Endothelial cell of umbilical vein (primary cell): ENCODE measurements at regions not wholly inside any gene's neighbourhood (a gene's known extent, or its start where the extent isn't known, plus 50 kb on each side); places are given as distances from the start of the nearest gene placed in this dataset.

Experiments
- BruUV-seq: library from RNA; stranded (reverse); fragments of 400-500 nt; replicated peaks from 2 replicates; lab custom pipeline; 2021; lab: Mats Ljungman, UMichigan
- CTCF ChIA-PET: fragments of 300-600, 350-600 bp; sonication (Branson Sonifier 250); formaldehyde crosslinking; loops from one replicate; lab custom pipeline; 2021; ENCODE audit warnings: antibody characterized with exemption, inconsistent platforms; lab: Charles Lee
- POLR2A ChIA-PET: fragments of 300-600, 350-600 bp; sonication (Branson Sonifier 250); formaldehyde crosslinking; loops from one replicate; lab custom pipeline; 2021; ENCODE audit warnings: antibody characterized with exemption, inconsistent platforms; lab: Charles Lee
- DNase-seq: peaks from one replicate; pipeline ENCODE4 v3.0.0-alpha.2; 2011; ENCODE audit warnings: low read depth, low spot score
- FAIRE-seq: peaks from 2 replicates; lab custom pipeline; 2011; peaks lifted over from hg19 to GRCh38; lab: Jason Lieb, UNC
- H2AFZ ChIP-seq: 2 replicates; pipeline ENCODE4 v1.6.0; 2012; ENCODE audit warnings: low read depth, low read length, control low read depth, inconsistent platforms
- H3K27ac ChIP-seq: 2 replicates; pipeline ENCODE4 v1.5.1; 2011; ENCODE audit warnings: low read depth, mild to moderate bottlenecking, control low read depth, low read length, moderate library complexity; ENCODE audit not compliant: insufficient read depth
- H3K27me3 ChIP-seq, 2 experiments: 2 replicates each; pipeline versions ENCODE4 v1.6.0 to v1.6.1; 2011; ENCODE audit warnings: low read length in 2 of 2, mixed read lengths in 1 of 2; ENCODE audit not compliant: control insufficient read depth in 2 of 2, insufficient read depth in 2 of 2
- H3K36me3 ChIP-seq, 2 experiments: 2 replicates in 1 of 2; 3 replicates in 1 of 2; pipeline ENCODE4 v1.5.1; 2011; ENCODE audit warnings: low read length in 2 of 2, mild to moderate bottlenecking in 1 of 2, moderate library complexity in 1 of 2; ENCODE audit not compliant: control insufficient read depth in 2 of 2, insufficient read depth in 2 of 2; ENCODE audit errors: extremely low read depth in 1 of 2
- H3K4me1 ChIP-seq: 3 replicates; pipeline ENCODE4 v1.5.1; 2011; ENCODE audit warnings: mild to moderate bottlenecking, low read length; ENCODE audit not compliant: control insufficient read depth, insufficient read depth; ENCODE audit errors: extremely low read depth
- H3K4me2 ChIP-seq: 2 replicates; pipeline ENCODE4 v1.6.1; 2011; ENCODE audit warnings: low read length, control low read depth, mixed read lengths; ENCODE audit not compliant: insufficient read depth
- H3K4me3 ChIP-seq, 3 experiments: fragments of 200-600 bp in 1 of 3; sonication (generic), shearing (Covaris generic) in 1 of 3; replicated peaks in 1 of 3; 2 replicates each; pipeline ENCODE4 v1.5.1; 2011 to 2016; ENCODE audit warnings: control low read depth in 3 of 3, low read length in 3 of 3, mild to moderate bottlenecking in 2 of 3, inconsistent platforms in 1 of 3, low read depth in 1 of 3, moderate library complexity in 1 of 3; ENCODE audit not compliant: insufficient read depth in 1 of 3
- H3K79me2 ChIP-seq: 2 replicates; pipeline ENCODE4 v1.6.0; 2012; ENCODE audit warnings: low read length, inconsistent platforms; ENCODE audit not compliant: control insufficient read depth, insufficient read depth
- H3K9ac ChIP-seq: replicated peaks from 2 replicates; pipeline ENCODE3; 2011; ENCODE audit warnings: low read length, control low read depth; ENCODE audit not compliant: insufficient read depth; ENCODE audit errors: extremely low read depth
- H3K9me1 ChIP-seq: replicated peaks from 3 replicates; pipeline ENCODE4 v1.6.0; 2011; ENCODE audit warnings: mild to moderate bottlenecking, low read length; ENCODE audit not compliant: control insufficient read depth, insufficient read depth; ENCODE audit errors: extremely low read depth
- H3K9me3 ChIP-seq: replicated peaks from 2 replicates; pipeline ENCODE4 v1.5.1; 2012; ENCODE audit warnings: low read length, inconsistent platforms; ENCODE audit not compliant: control insufficient read depth, insufficient read depth
- H4K20me1 ChIP-seq: replicated peaks from 2 replicates; pipeline ENCODE3; 2011; ENCODE audit warnings: mild to moderate bottlenecking, low read length; ENCODE audit not compliant: control insufficient read depth, insufficient read depth; ENCODE audit errors: extremely low read depth
- EZH2 ChIP-seq: IDR thresholded peaks from 2 replicates; pipeline ENCODE4 v1.6.1; 2012; ENCODE audit warnings: borderline replicate concordance, low read depth, mild to moderate bottlenecking, moderate library complexity, low read length, inconsistent platforms; ENCODE audit not compliant: severe bottlenecking
- FOS ChIP-seq: IDR thresholded peaks from 2 replicates; pipeline ENCODE4 v1.6.1; 2011; ENCODE audit warnings: mild to moderate bottlenecking, low read length, moderate library complexity, borderline replicate concordance; ENCODE audit not compliant: insufficient read depth
- GATA2 ChIP-seq: IDR thresholded peaks from 2 replicates; pipeline ENCODE4 v1.7.0; 2011; ENCODE audit warnings: low read depth, mild to moderate bottlenecking, moderate library complexity, mixed read lengths, low read length; ENCODE audit not compliant: insufficient read length, insufficient read depth
- JUN ChIP-seq: IDR thresholded peaks from 2 replicates; pipeline ENCODE4 v1.6.1; 2011; ENCODE audit warnings: borderline replicate concordance, low read depth; ENCODE audit not compliant: insufficient read length, insufficient read depth
- MYC ChIP-seq: IDR thresholded peaks from one replicate; pipeline ENCODE4 v1.6.1; 2011; ENCODE audit warnings: mild to moderate bottlenecking, low read depth, low read length
- POLR2A ChIP-seq: IDR thresholded peaks from 2 replicates; pipeline ENCODE4 v1.6.1; 2012; ENCODE audit warnings: low read depth, mild to moderate bottlenecking, control low read depth, low read length
- POLR2AphosphoS5 ChIP-seq: IDR thresholded peaks from 2 replicates; pipeline ENCODE4 v1.6.1; 2012; ENCODE audit warnings: low read depth, mild to moderate bottlenecking, control low read depth, low read length, moderate library complexity; ENCODE audit not compliant: insufficient read depth
- dilution Hi-C: fragments of 300-500 bp; cut with MboI; formaldehyde crosslinking; loops from one replicate; pipeline ENCODE4 v1.15.0; 2019; ENCODE audit warnings: low sequenced_read_pairs; ENCODE audit not compliant: extremely low pct_ligation_motif_present
- intact Hi-C: fragments of 100-400 bp; cut with micrococcal nuclease; formaldehyde crosslinking; loops from one replicate; pipeline ENCODE4 v1.10.0; 2022
- TF ChIP-seq, protein P1 (sequence below): IDR thresholded peaks from 2 replicates; pipeline ENCODE4 v1.6.1; 2011; ENCODE audit not compliant: insufficient read depth, insufficient read length
- TF ChIP-seq, protein P2 (sequence below), 2 donors: IDR thresholded peaks; 1 replicate in 1 of 2; 2 replicates in 1 of 2; pipeline ENCODE4 v1.5.1; 2011; ENCODE audit warnings: low read length in 2 of 2, mild to moderate bottlenecking in 2 of 2, moderate library complexity in 2 of 2, control low read depth in 1 of 2, inconsistent platforms in 1 of 2, low read depth in 1 of 2; ENCODE audit not compliant: insufficient read depth in 1 of 2; ENCODE audit errors: extremely low read depth in 1 of 2

DNA sequence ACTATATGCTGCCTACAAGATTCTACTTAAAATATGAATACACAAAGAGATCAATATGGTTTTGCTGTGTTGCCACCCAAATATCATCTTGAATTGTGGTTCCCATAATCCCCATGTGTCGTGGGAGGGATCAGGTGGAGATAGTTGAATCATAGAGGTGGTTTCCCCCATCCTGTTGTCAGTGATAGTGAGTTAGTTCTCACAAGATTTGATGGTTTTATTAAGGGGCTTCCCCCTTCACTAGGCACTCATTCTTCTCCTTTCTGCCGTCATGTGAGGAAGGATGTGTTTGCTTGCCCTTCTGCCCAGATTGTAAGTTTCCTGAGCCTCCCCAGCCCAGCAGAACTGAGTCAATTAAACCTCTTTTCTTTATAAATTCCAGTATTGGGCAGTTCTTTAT, 654.4 kb upstream of the NR5A2 start:
- no peak for FAIRE-seq
- TF ChIP-seq, protein P1, sequence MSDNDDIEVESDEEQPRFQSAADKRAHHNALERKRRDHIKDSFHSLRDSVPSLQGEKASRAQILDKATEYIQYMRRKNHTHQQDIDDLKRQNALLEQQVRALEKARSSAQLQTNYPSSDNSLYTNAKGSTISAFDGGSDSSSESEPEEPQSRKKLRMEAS, result no peak
- TF ChIP-seq EZH2 (no peak), POLR2A (no peak), GATA2 (no peak), JUN (no peak), FOS (no peak), MYC (no peak), POLR2AphosphoS5 (no peak)
- TF ChIP-seq, protein P2, sequence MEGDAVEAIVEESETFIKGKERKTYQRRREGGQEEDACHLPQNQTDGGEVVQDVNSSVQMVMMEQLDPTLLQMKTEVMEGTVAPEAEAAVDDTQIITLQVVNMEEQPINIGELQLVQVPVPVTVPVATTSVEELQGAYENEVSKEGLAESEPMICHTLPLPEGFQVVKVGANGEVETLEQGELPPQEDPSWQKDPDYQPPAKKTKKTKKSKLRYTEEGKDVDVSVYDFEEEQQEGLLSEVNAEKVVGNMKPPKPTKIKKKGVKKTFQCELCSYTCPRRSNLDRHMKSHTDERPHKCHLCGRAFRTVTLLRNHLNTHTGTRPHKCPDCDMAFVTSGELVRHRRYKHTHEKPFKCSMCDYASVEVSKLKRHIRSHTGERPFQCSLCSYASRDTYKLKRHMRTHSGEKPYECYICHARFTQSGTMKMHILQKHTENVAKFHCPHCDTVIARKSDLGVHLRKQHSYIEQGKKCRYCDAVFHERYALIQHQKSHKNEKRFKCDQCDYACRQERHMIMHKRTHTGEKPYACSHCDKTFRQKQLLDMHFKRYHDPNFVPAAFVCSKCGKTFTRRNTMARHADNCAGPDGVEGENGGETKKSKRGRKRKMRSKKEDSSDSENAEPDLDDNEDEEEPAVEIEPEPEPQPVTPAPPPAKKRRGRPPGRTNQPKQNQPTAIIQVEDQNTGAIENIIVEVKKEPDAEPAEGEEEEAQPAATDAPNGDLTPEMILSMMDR (IDR thresholded peaks at IDR 0.05; ENCODE audit: extremely low read depth in 1 of 2, insufficient read depth in 1 of 2, low read depth in 1 of 2, low read length in 2 of 2), result no peak
- CTCF ChIA-PET, result no interaction called here

More for the DNA sequence above, 654.4 kb upstream of the NR5A2 start:
- dilution Hi-C loops, result no loop called here
- intact Hi-C loops, result no loop called here
- no peak for DNase-seq
- Histone ChIP-seq H2AFZ (no peak overlapping the region), H3K4me2 (no peak overlapping the region), H3K27ac (no peak overlapping the region), H3K9me1 (no peaks in the 10 kb centered on the region), H3K9ac (no peak overlapping the region), H3K4me1 (no peaks in the 10 kb centered on the region), H3K9me3 (no peaks in the 10 kb centered on the region), H3K36me3 (no peaks in the 10 kb centered on the region), H3K4me3 (no peak overlapping the region), H3K79me2 (no peaks in the 10 kb centered on the region), H4K20me1 (no peaks in the 10 kb centered on the region), H3K27me3 (peaks cover 2 to 3% of the 10 kb centered on the region in 2 experiments)
- POLR2A ChIA-PET, result no interaction called here
- no TSS peak for BruUV-seq
